ENCODE measurements at regions not wholly inside any gene's neighbourhood (a gene's known extent, or its start where the extent isn't known, plus 50 kb on each side); places are given as distances from the start of the nearest gene placed in this dataset.

DNA sequence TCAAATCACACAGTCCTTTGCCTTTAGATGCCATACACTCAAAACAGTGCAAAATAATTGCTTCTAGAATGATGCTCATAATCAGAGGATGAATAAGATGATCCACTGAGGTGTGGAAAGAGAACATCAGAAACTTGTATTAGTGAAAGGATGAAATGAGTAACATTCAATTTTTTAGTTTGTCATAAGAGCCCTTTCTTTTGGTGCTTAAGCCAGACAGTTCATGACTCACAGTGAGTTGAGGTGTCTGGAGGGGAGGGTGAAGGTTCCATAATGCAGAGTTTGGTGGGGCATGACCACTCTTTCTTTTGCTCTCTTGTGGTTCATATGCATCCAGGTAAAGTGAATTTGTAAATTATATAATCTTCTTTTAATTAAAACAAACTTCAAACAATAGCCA, 415.0 kb upstream of the CELF4 start:
- no peak overlapping the region for H2BK15ac ChIP-seq (ENCODE audit: low read length)
- H3K9ac ChIP-seq (replicated peaks in 1 of 4; ENCODE audit: extremely low read depth in 1 of 4, low read depth in 3 of 4, low read length in 3 of 4), result no peak overlapping the region
- H3K36me3 ChIP-seq (ENCODE audit: control insufficient read depth in 2 of 4, insufficient read depth in 4 of 4, low read length in 3 of 4), result no peaks in the 10 kb centered on the region
- no peaks in the 10 kb centered on the region for H3K27me3 ChIP-seq (replicated peaks in 1 of 4; ENCODE audit: control insufficient read depth in 3 of 4, extremely low read depth in 1 of 4, insufficient read depth in 3 of 4, low read length in 3 of 4)
- ChIA-PET CTCF (ENCODE audit: partially characterized antibody) (no interaction called here), POLR2A (ENCODE audit: partially characterized antibody) (no interaction called here)
- H3K4ac ChIP-seq (replicated peaks; ENCODE audit: insufficient read length, low read depth, low read length), result no peak overlapping the region
- FAIRE-seq (no peak), DNase-seq (ENCODE audit: low read depth in 1 of 2, low spot score in 2 of 2) (no peak)
- H3K23ac ChIP-seq (ENCODE audit: insufficient read length), result no peak overlapping the region
- no peak overlapping the region for H2BK20ac ChIP-seq (ENCODE audit: low read length)
- H4K8ac ChIP-seq (ENCODE audit: extremely low read depth, insufficient read depth, low read length), result no peak overlapping the region
- H3K79me1 ChIP-seq (ENCODE audit: low read depth, low read length), result no peaks in the 10 kb centered on the region
- H3K27ac ChIP-seq (ENCODE audit: low read depth, low read length), result no peak overlapping the region
- H2BK5ac ChIP-seq (ENCODE audit: low read depth, low read length), result no peak overlapping the region
- no peaks in the 10 kb centered on the region for H3K23me2 ChIP-seq (ENCODE audit: low read depth, low read length)
- H3K9me3 ChIP-seq (ENCODE audit: insufficient read depth in 2 of 2, low read depth in 1 of 2, low read length in 1 of 2), result no peaks in the 10 kb centered on the region
- no peak overlapping the region for H3K18ac ChIP-seq (ENCODE audit: extremely low read depth, low read length)
- no peak overlapping the region for H3K14ac ChIP-seq (ENCODE audit: insufficient read length)
- H4K91ac ChIP-seq (replicated peaks; ENCODE audit: insufficient read length, low read length), result no peak overlapping the region
- no peak overlapping the region for H3K4me3 ChIP-seq (ENCODE audit: extremely low read depth in 1 of 4, insufficient read depth in 2 of 4, low read depth in 3 of 4, low read length in 4 of 4)
- no peak overlapping the region for H4K5ac ChIP-seq (ENCODE audit: insufficient read length, low read depth, low read length)
- no peak overlapping the region for H2AK5ac ChIP-seq (ENCODE audit: low read depth, low read length)
- H2BK12ac ChIP-seq (ENCODE audit: low read depth, low read length), result no peak overlapping the region
- no peaks in the 10 kb centered on the region; a peak in 1 of 7 replicates for H3K4me1 ChIP-seq (replicated peaks in 1 of 4; ENCODE audit: control insufficient read depth in 3 of 4, insufficient read depth in 4 of 4, low read length in 3 of 4)
- no peak overlapping the region for H2AFZ ChIP-seq (ENCODE audit: low read length)
- H3K56ac ChIP-seq (replicated peaks; ENCODE audit: insufficient read length, low read depth, low read length), result no peak overlapping the region
- no peaks in the 10 kb centered on the region for H3K79me2 ChIP-seq (ENCODE audit: control insufficient read depth in 1 of 2, insufficient read depth in 2 of 2, low read length in 2 of 2)
- no peak overlapping the region for H3K4me2 ChIP-seq (ENCODE audit: insufficient read depth in 1 of 2, low read depth in 2 of 2, low read length in 2 of 2)
- H4K20me1 ChIP-seq (replicated peaks in 1 of 2; ENCODE audit: control insufficient read depth in 1 of 2, insufficient read depth in 2 of 2, low read length in 2 of 2), result no peaks in the 10 kb centered on the region
- no peak overlapping the region for H2BK120ac ChIP-seq (replicated peaks; ENCODE audit: low read depth, low read length)
- TF ChIP-seq TCF12 (IDR thresholded peaks at IDR 0.05; ENCODE audit: low read depth, low read length) (no peak), EZH2 (IDR thresholded peaks at IDR 0.05; ENCODE audit: low read depth, low read length, severe bottlenecking) (no peak), CBX8 (IDR thresholded peaks at IDR 0.05; ENCODE audit: borderline replicate concordance, low read depth, low read length) (no peak), BACH1 (IDR thresholded peaks at IDR 0.05; ENCODE audit: low read length) (no peak), CHD2 (IDR thresholded peaks at IDR 0.05; ENCODE audit: low read length) (no peak), RNF2 (IDR thresholded peaks at IDR 0.05; ENCODE audit: borderline replicate concordance, low read depth, low read length, missing control alignments, poor library complexity, severe bottlenecking) (no peak)

Measured in H1 (cell line).